NCI-H748 treated with DMSO at 0.1 percent for 48 hours (cell line): ENCODE measurements at regions not wholly inside any gene's neighbourhood (a gene's known extent, or its start where the extent isn't known, plus 50 kb on each side); places are given as distances from the start of the nearest gene placed in this dataset.
"Not testable (repeated sequence)": the region's sequence is repeated elsewhere in the genome, so short reads cannot be mapped to it uniquely, and the experiment has no call there.

Experiments
- DNase-seq: peaks from one replicate; lab custom pipeline; 2025; lab: John Stamatoyannopoulos, UW

- DNase-seq: no peak
Observed at GRCh38 chr2:14828223-14828622, 195.7 kb downstream of the LRATD1 start.

GRCh38 chr2:14828968-14829367 is 196.5 kb downstream of the LRATD1 start:
- no peak for DNase-seq

GRCh38 chr2:14831458-14831857 is 198.9 kb downstream of the LRATD1 start:
- DNase-seq: peak; percentile 2

GRCh38 chr2:14843507-14844204 is 211.1 kb downstream of the LRATD1 start:
- DNase-seq: no peak

GRCh38 chr2:14855751-14856150 is 223.2 kb downstream of the LRATD1 start:
- DNase-seq: no peak

GRCh38 chr2:14861181-14861580 is 228.7 kb downstream of the LRATD1 start:
- DNase-seq: no peak

- peak; percentile 94 for DNase-seq
Observed at GRCh38 chr2:14866736-14867352, 234.3 kb downstream of the LRATD1 start.

- no peak for DNase-seq
Observed at GRCh38 chr2:14867853-14868252, 235.3 kb downstream of the LRATD1 start.

GRCh38 chr2:14872779-14873325 is 240.3 kb downstream of the LRATD1 start:
- DNase-seq: no peak

GRCh38 chr2:14881651-14882327 is 249.3 kb downstream of the LRATD1 start:
- DNase-seq: no peak

- no peak for DNase-seq
Observed at GRCh38 chr2:14884651-14885050, 252.1 kb downstream of the LRATD1 start.

GRCh38 chr2:14891546-14891945 is 259.0 kb downstream of the LRATD1 start:
- no peak for DNase-seq

- DNase-seq: no peak
Observed at GRCh38 chr2:14896330-14897030, 264.0 kb downstream of the LRATD1 start.

- DNase-seq: no peak
Observed at GRCh38 chr2:14899621-14900414, 267.3 kb downstream of the LRATD1 start.

- DNase-seq: no peak
Observed at GRCh38 chr2:14901737-14902136, 269.2 kb downstream of the LRATD1 start.

- DNase-seq: no peak
Observed at GRCh38 chr2:14902953-14903352, 270.4 kb downstream of the LRATD1 start.

GRCh38 chr2:14903709-14904374 is 271.3 kb downstream of the LRATD1 start:
- peak; percentile 60 for DNase-seq

- DNase-seq: not testable (repeated sequence)
Observed at GRCh38 chr2:14904378-14904777, 271.9 kb downstream of the LRATD1 start.

- no peak for DNase-seq
Observed at GRCh38 chr2:14905571-14905970, 273.1 kb downstream of the LRATD1 start.

GRCh38 chr2:14907014-14907612 is 274.6 kb downstream of the LRATD1 start:
- DNase-seq: peak; percentile 29
